Mesendoderm (in vitro differentiated cells): ENCODE measurements at regions not wholly inside any gene's neighbourhood (a gene's known extent, or its start where the extent isn't known, plus 50 kb on each side); places are given as distances from the start of the nearest gene placed in this dataset.

Experiments used
- DNase-seq: peaks from one replicate; pipeline ENCODE4 v3.0.0; 2013
- H2AK5ac ChIP-seq: 2 replicates; pipeline ENCODE4 v1.6.1; 2013; ENCODE audit warnings: low read length, inconsistent platforms
- H2BK120ac ChIP-seq: 2 replicates; pipeline ENCODE4 v1.6.1; 2013; ENCODE audit warnings: low read depth, mild to moderate bottlenecking, low read length, moderate library complexity, mixed read lengths
- H2BK15ac ChIP-seq: replicated peaks from 2 replicates; pipeline ENCODE4 v1.6.1; 2013; ENCODE audit warnings: low read depth, mild to moderate bottlenecking, moderate library complexity
- H2BK5ac ChIP-seq: 2 replicates; pipeline ENCODE4 v1.6.1; 2013; ENCODE audit warnings: low read length, inconsistent platforms
- H3K18ac ChIP-seq: 2 replicates; pipeline ENCODE4 v1.6.1; 2013; ENCODE audit warnings: mild to moderate bottlenecking, low read length, mixed read lengths
- H3K23ac ChIP-seq: one replicate; pipeline ENCODE4 v1.6.1; 2013; ENCODE audit warnings: low read length
- H3K27ac ChIP-seq: 2 replicates; pipeline ENCODE4 v1.5.1; 2013; ENCODE audit warnings: low read depth, mild to moderate bottlenecking, inconsistent platforms, low read length, moderate library complexity
- H3K27me3 ChIP-seq: 2 replicates; pipeline ENCODE4 v1.6.1; 2013; ENCODE audit warnings: low read length, control low read depth, mild to moderate bottlenecking, inconsistent platforms; ENCODE audit not compliant: insufficient read depth, poor library complexity
- H3K36me3 ChIP-seq: 2 replicates; pipeline ENCODE4 v1.6.1; 2013; ENCODE audit warnings: low read length, inconsistent platforms; ENCODE audit not compliant: control insufficient read depth, insufficient read depth
- H3K4ac ChIP-seq: one replicate; pipeline ENCODE4 v1.6.1; 2013; ENCODE audit warnings: low read depth, mild to moderate bottlenecking, low read length, moderate library complexity
- H3K4me1 ChIP-seq: 2 replicates; pipeline ENCODE4 v1.6.1; 2013; ENCODE audit warnings: low read depth, low read length, inconsistent platforms; ENCODE audit not compliant: control insufficient read depth
- H3K4me2 ChIP-seq: 2 replicates; pipeline ENCODE4 v1.6.1; 2013; ENCODE audit warnings: low read length
- H3K4me3 ChIP-seq: 2 replicates; pipeline ENCODE4 v1.5.1; 2013; ENCODE audit warnings: mild to moderate bottlenecking, low read length
- H3K56ac ChIP-seq: one replicate; pipeline ENCODE4 v1.6.1; 2013; ENCODE audit warnings: low read length
- H3K79me1 ChIP-seq: 2 replicates; pipeline ENCODE4 v1.6.1; 2013; ENCODE audit warnings: low read length, inconsistent platforms
- H3K79me2 ChIP-seq: 2 replicates; pipeline ENCODE4 v1.6.1; 2013; ENCODE audit warnings: mild to moderate bottlenecking, low read length; ENCODE audit not compliant: control insufficient read depth, insufficient read depth
- H3K9ac ChIP-seq: 2 replicates; pipeline ENCODE4 v1.6.1; 2013; ENCODE audit warnings: low read length, inconsistent platforms
- H4K5ac ChIP-seq: one replicate; pipeline ENCODE4 v1.6.1; 2013; ENCODE audit warnings: low read length
- H4K8ac ChIP-seq: one replicate; pipeline ENCODE4 v1.6.1; 2013; ENCODE audit warnings: low read depth, mild to moderate bottlenecking, control low read depth, low read length, moderate library complexity
- WGBS: extraction: QIAGEN DNeasy Blood & Tissue Kit; methylation state at CpG from one replicate; pipeline ENCODE4 v1.1.7; 2013; ENCODE audit warnings: low lambda C conversion rate, missing lambda C conversion rate; ENCODE audit not compliant: insufficient coverage; ENCODE audit errors: extremely low coverage; 5-methylcytosine and 5-hydroxymethylcytosine counted together

DNA sequence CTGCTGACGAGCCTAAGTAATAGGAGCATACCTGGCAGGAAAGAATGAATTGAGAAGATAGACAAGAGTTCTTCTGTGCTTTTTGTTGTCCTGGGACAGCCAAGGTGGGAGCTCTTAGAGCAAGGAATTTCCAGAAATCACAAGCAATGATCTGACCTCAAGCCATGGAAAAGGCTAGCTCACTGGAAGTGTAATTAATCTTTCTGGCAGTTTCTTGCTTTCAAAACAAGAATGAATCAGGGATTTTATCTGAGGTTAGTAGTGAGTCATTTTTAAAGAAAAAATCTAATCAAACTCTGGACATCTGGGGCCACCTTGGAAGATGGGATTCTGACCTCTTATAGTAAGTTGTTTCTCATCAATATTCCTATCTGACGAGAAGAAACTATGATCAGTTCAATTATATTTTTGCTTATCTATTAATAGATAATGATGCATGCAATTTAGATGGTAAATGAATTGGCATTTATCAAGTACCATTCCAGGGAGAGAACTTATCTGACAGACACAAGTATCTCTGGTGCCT lies 98.0 kb downstream of the ADCYAP1 start:
- Histone ChIP-seq H3K4ac (no peak overlapping the region), H2BK5ac (no peak overlapping the region), H3K4me2 (no peak overlapping the region), H3K56ac (no peak overlapping the region), H3K4me3 (no peak overlapping the region), H2BK15ac (no peak overlapping the region), H2AK5ac (no peak overlapping the region), H4K8ac (no peak overlapping the region), H3K18ac (no peak overlapping the region), H3K27ac (no peak overlapping the region), H2BK120ac (no peak overlapping the region), H3K79me1 (no peaks in the 10 kb centered on the region), H3K27me3 (no peaks in the 10 kb centered on the region), H4K5ac (no peak overlapping the region), H3K36me3 (no peaks in the 10 kb centered on the region), H3K23ac (no peak overlapping the region), H3K4me1 (no peaks in the 10 kb centered on the region), H3K79me2 (no peaks in the 10 kb centered on the region), H3K9ac (no peak overlapping the region)
- WGBS: no CpG with 5 or more reads among the region's 2 CpGs
- DNase-seq: no peak

DNA sequence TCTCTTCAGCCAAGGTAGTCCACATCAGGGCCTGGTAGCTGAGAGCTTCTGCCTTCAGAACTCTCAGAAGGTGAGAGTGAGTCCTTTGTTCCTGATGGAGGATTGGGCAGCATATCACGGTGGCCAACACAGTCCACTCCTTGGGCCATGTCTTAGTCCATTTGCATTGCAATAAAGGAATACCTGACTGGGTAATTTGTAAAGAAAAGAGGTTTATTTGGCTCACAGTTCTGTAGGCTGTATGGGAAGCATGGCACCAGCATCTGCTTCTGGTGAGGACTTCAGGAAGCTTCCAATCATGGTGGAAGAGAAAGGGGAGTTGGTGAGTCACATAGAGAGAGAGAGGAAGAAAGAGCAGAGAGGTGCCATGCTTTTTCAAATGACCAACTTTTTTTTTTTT lies 98.8 kb downstream of the ADCYAP1 start:
- Histone ChIP-seq H2BK15ac (no peak overlapping the region), H3K79me2 (no peaks in the 10 kb centered on the region), H2BK5ac (no peak overlapping the region), H3K4me1 (no peaks in the 10 kb centered on the region), H3K23ac (no peak overlapping the region), H4K8ac (no peak overlapping the region), H3K27ac (no peak overlapping the region), H3K56ac (no peak overlapping the region), H3K36me3 (no peaks in the 10 kb centered on the region), H3K4me3 (no peak overlapping the region), H4K5ac (no peak overlapping the region), H3K79me1 (no peaks in the 10 kb centered on the region), H3K18ac (no peak overlapping the region), H3K4me2 (no peak overlapping the region), H3K9ac (no peak overlapping the region), H3K4ac (no peak overlapping the region), H3K27me3 (no peaks in the 10 kb centered on the region), H2AK5ac (no peak overlapping the region), H2BK120ac (no peak overlapping the region)
- DNase-seq: no peak
- no CpG with 5 or more reads among the region's 1 CpG for WGBS

DNA sequence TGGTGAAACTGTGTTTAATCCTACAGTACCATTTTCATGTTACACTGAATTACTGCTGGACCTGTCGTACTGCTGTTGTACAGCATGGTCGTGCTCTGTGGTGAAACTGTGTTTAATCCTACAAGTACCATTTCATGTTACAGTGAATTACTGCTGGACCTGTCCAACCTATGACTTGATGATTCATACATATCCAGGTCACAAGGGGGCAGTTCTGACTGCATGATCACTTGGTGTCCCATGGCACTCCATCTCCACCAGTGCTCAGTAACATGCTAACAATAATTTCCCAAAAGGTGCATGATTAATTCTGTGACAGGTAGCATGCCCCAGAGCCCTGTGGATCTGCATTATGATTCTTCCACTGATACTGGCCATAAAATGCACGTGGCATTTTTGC lies 101.6 kb downstream of the ADCYAP1 start:
- no peak overlapping the region for H3K23ac ChIP-seq
- no peak overlapping the region for H4K8ac ChIP-seq
- no peak overlapping the region for H3K4ac ChIP-seq
- H3K4me3 ChIP-seq: no peak overlapping the region
- H3K4me2 ChIP-seq: no peak overlapping the region
- no peak overlapping the region for H2BK15ac ChIP-seq
- no peak overlapping the region for H3K9ac ChIP-seq
- no peaks in the 10 kb centered on the region for H3K36me3 ChIP-seq
- H3K18ac ChIP-seq: no peak overlapping the region
- H3K79me1 ChIP-seq: no peaks in the 10 kb centered on the region
- WGBS: no CpG with 5 or more reads among the region's 3 CpGs
- H3K79me2 ChIP-seq: no peaks in the 10 kb centered on the region
- H2BK5ac ChIP-seq: no peak overlapping the region
- no peak overlapping the region for H2BK120ac ChIP-seq
- no peak overlapping the region for H2AK5ac ChIP-seq
- H3K27ac ChIP-seq: no peak overlapping the region
- H3K56ac ChIP-seq: no peak overlapping the region
- H3K27me3 ChIP-seq: no peaks in the 10 kb centered on the region
- H3K4me1 ChIP-seq: no peaks in the 10 kb centered on the region
- no peak overlapping the region for H4K5ac ChIP-seq
- DNase-seq: no peak

DNA sequence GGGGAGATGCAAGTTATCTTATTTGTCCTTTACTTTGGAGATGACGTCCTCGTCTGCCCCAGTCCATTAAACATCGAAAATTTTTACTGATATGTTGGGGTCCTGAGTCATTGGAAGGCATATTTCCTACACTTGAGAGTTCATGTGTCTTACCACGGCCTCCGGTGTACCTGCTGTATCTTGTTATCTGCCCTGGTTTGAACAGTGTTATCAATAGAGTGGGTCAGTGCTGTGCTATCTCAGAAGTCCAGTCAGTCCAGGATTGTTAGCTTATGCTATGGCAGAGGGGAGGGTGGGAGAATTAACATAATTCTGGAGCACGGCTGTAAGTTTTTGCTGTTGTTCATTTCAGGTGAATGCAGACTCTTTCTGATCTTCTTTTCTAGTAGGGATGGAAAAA lies 102.3 kb downstream of the ADCYAP1 start:
- no peak overlapping the region for H3K4ac ChIP-seq
- no peak overlapping the region for H3K27ac ChIP-seq
- no peaks in the 10 kb centered on the region for H3K79me1 ChIP-seq
- H2BK5ac ChIP-seq: no peak overlapping the region
- H3K4me1 ChIP-seq: no peaks in the 10 kb centered on the region
- no peaks in the 10 kb centered on the region for H3K36me3 ChIP-seq
- H4K5ac ChIP-seq: no peak overlapping the region
- H3K23ac ChIP-seq: no peak overlapping the region
- no peak overlapping the region for H2BK15ac ChIP-seq
- no peak overlapping the region for H3K18ac ChIP-seq
- WGBS: no CpG with 5 or more reads among the region's 6 CpGs
- no peak overlapping the region for H2BK120ac ChIP-seq
- no peak overlapping the region for H3K56ac ChIP-seq
- H3K4me3 ChIP-seq: no peak overlapping the region
- H3K4me2 ChIP-seq: no peak overlapping the region
- H4K8ac ChIP-seq: no peak overlapping the region
- H3K27me3 ChIP-seq: no peaks in the 10 kb centered on the region
- no peaks in the 10 kb centered on the region for H3K79me2 ChIP-seq
- no peak for DNase-seq
- H2AK5ac ChIP-seq: no peak overlapping the region
- no peak overlapping the region for H3K9ac ChIP-seq

DNA sequence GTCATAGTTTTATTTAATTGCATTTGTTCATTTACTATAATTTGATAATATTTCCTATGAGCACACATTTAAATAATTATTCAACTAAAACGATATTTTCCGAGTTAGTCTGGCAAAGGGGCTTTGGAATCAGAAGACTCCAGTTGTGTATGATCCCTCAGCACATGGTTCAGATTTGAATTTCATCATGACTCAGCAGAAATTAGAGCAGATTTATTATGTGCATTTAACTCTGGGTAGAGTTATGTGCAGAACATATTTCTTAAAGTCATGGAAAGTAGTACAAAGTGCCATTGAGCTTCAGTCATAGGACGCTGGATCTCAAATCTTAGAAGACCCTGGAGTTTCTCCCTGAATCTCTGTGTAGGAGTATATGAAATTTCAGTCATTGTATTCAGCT lies 106.7 kb downstream of the ADCYAP1 start:
- Histone ChIP-seq H3K18ac (no peak overlapping the region), H3K27ac (no peak overlapping the region), H4K8ac (no peak overlapping the region), H3K9ac (no peak overlapping the region), H3K4me3 (no peak overlapping the region), H3K23ac (no peak overlapping the region), H3K79me2 (no peaks in the 10 kb centered on the region), H2BK5ac (no peak overlapping the region), H3K56ac (no peak overlapping the region), H3K36me3 (no peaks in the 10 kb centered on the region), H4K5ac (no peak overlapping the region), H3K4ac (no peak overlapping the region), H2AK5ac (no peak overlapping the region), H3K4me2 (no peak overlapping the region), H3K27me3 (no peaks in the 10 kb centered on the region), H2BK15ac (no peak overlapping the region), H3K4me1 (peaks cover 10% of the 10 kb centered on the region), H3K79me1 (no peaks in the 10 kb centered on the region), H2BK120ac (no peak overlapping the region)
- no peak for DNase-seq
- no CpG with 5 or more reads among the region's 3 CpGs for WGBS

DNA sequence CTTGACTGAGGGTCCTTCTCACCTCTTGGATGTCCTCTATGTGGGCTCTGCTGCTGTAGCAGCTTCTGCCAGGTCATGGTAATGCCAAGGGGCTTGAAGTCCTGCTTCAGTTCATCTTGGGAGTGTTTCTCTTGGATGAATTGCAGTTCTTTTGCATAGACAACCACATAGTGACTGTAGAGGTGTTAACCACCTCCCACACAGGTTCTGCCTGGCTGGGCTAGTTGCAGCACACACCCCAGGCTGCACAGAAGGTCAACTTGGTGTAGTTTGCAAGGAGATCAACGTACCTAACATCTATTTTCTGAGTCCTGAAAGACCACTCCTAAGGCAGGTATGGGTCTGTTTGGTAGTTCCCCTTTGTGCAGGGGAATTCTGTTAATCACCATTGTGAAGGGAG lies 108.1 kb downstream of the ADCYAP1 start:
- WGBS: no CpG with 5 or more reads among the region's 1 CpG
- Histone ChIP-seq H4K8ac (no peak overlapping the region), H3K56ac (no peak overlapping the region)

More for the DNA sequence above, 108.1 kb downstream of the ADCYAP1 start:
- no peaks in the 10 kb centered on the region for H3K79me1 ChIP-seq
- H3K4me1 ChIP-seq: peaks cover 10% of the 10 kb centered on the region
- H2AK5ac ChIP-seq: peak overlapping the region; percentile 52
- H3K4ac ChIP-seq: no peak overlapping the region
- no peaks in the 10 kb centered on the region for H3K36me3 ChIP-seq
- no peak overlapping the region for H2BK5ac ChIP-seq
- no peak overlapping the region for H3K27ac ChIP-seq
- no peak for DNase-seq
- no peak overlapping the region for H2BK15ac ChIP-seq
- H4K5ac ChIP-seq: no peak overlapping the region
- peak overlapping the region; percentile 20 for H3K23ac ChIP-seq
- H3K27me3 ChIP-seq: no peaks in the 10 kb centered on the region
- no peaks in the 10 kb centered on the region for H3K79me2 ChIP-seq
- H2BK120ac ChIP-seq: no peak overlapping the region
- H3K9ac ChIP-seq: no peak overlapping the region
- no peak overlapping the region for H3K4me2 ChIP-seq
- H3K18ac ChIP-seq: no peak overlapping the region
- no peak overlapping the region for H3K4me3 ChIP-seq
